CD8-positive, alpha-beta memory T cell (primary cell): ENCODE measurements at regions not wholly inside any gene's neighbourhood (a gene's known extent, or its start where the extent isn't known, plus 50 kb on each side); places are given as distances from the start of the nearest gene placed in this dataset.

Experiments
- CTCF ChIA-PET: fragments of 350-600 bp; sonication (Branson Sonifier 250); formaldehyde crosslinking; loops from one replicate; lab custom pipeline; 2021; ENCODE audit warnings: antibody characterized with exemption; lab: Charles Lee
- POLR2A ChIA-PET: fragments of 350-600 bp; sonication (Branson Sonifier 250); formaldehyde crosslinking; loops from one replicate; lab custom pipeline; 2021; ENCODE audit warnings: antibody characterized with exemption; lab: Charles Lee
- DNase-seq, 5 donors: peaks; one replicate each; pipeline versions ENCODE4 v3.0.0 to v3.0.0-alpha.2; 2020 to 2022; ENCODE audit warnings: mixed read lengths in 1 of 5
- H3K27ac ChIP-seq: one replicate; pipeline ENCODE4 v1.7.0; 2013; ENCODE audit warnings: low read depth, mild to moderate bottlenecking, low read length, moderate library complexity
- H3K27me3 ChIP-seq: 2 replicates; pipeline ENCODE4 v1.7.0; 2013; ENCODE audit warnings: low read length, mild to moderate bottlenecking; ENCODE audit not compliant: insufficient read depth, poor library complexity, severe bottlenecking
- H3K36me3 ChIP-seq: 2 replicates; pipeline ENCODE4 v1.7.0; 2013; ENCODE audit warnings: mild to moderate bottlenecking, low read length, moderate library complexity; ENCODE audit not compliant: insufficient read depth
- H3K4me1 ChIP-seq: 2 replicates; pipeline ENCODE4 v1.7.0; 2013; ENCODE audit warnings: mild to moderate bottlenecking, low read length, moderate library complexity; ENCODE audit not compliant: insufficient read depth
- H3K4me3 ChIP-seq: 2 replicates; pipeline ENCODE4 v1.7.0; 2013; ENCODE audit warnings: mild to moderate bottlenecking, low read length
- H3K9me3 ChIP-seq: 2 replicates; pipeline ENCODE4 v1.7.0; 2013; ENCODE audit warnings: mild to moderate bottlenecking, low read length
- H3K27ac Mint-ChIP-seq, 8 donors: one replicate each; pipeline ENCODE4 v1.8.0; 2020 to 2021; ENCODE audit warnings: mixed read lengths in 8 of 8, mild to moderate bottlenecking in 6 of 8, inconsistent platforms in 3 of 8, moderate library complexity in 3 of 8
- H3K27me3 Mint-ChIP-seq, 2 donors: one replicate each; pipeline ENCODE4 v1.8.0; 2020 to 2021; ENCODE audit warnings: mixed read lengths in 2 of 2, mild to moderate bottlenecking in 1 of 2, moderate library complexity in 1 of 2
- H3K36me3 Mint-ChIP-seq, 3 donors: one replicate each; pipeline ENCODE4 v1.8.0; 2020 to 2021; ENCODE audit warnings: mixed read lengths in 3 of 3, inconsistent platforms in 1 of 3, mild to moderate bottlenecking in 1 of 3
- H3K4me1 Mint-ChIP-seq, 3 donors: one replicate each; pipeline ENCODE4 v1.8.0; 2020 to 2021; ENCODE audit warnings: mixed read lengths in 3 of 3, inconsistent platforms in 1 of 3, mild to moderate bottlenecking in 1 of 3
- H3K4me3 Mint-ChIP-seq, 7 donors: one replicate each; pipeline ENCODE4 v1.8.0; 2020 to 2021; ENCODE audit warnings: mixed read lengths in 7 of 7, mild to moderate bottlenecking in 6 of 7, moderate library complexity in 4 of 7, inconsistent platforms in 2 of 7
- H3K9me3 Mint-ChIP-seq, 5 donors: one replicate each; pipeline ENCODE4 v1.8.0; 2020 to 2022; ENCODE audit warnings: mixed read lengths in 5 of 5, mild to moderate bottlenecking in 3 of 5, moderate library complexity in 2 of 5, inconsistent platforms in 1 of 5

DNA sequence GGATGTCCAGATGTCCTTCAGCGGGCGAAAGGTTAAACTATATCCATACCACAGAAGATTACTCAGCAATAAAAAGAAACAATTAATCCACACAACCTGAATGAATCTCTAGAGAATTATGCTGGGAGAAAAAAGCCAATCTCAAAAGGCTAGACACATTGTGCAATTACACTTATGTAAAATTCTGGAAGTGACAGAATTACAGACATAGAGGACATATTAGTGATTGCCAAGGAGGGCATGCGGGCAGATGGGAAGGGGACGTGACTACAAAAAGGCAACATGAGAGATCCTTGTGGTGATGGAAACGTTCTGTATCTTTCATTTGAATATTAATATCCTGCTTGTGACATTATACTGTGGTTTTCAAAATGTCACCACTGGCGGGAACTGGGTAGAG is 103.5 kb upstream of the BMAL1 start:
- no peak overlapping the region for H3K4me3 ChIP-seq
- H3K27ac Mint-ChIP-seq = no peak overlapping the region
- no peaks in the 10 kb centered on the region for H3K4me1 Mint-ChIP-seq
- no peaks in the 10 kb centered on the region for H3K4me1 ChIP-seq
- H3K36me3 Mint-ChIP-seq = no peaks in the 10 kb centered on the region
- H3K27me3 ChIP-seq = peaks cover 3% of the 10 kb centered on the region
- DNase-seq = no peak
- no peak overlapping the region for H3K27ac ChIP-seq
- no peaks in the 10 kb centered on the region for H3K36me3 ChIP-seq
- no peak overlapping the region for H3K4me3 Mint-ChIP-seq
- ChIA-PET POLR2A (no interaction called here), CTCF (no interaction called here)
- H3K9me3 ChIP-seq = no peaks in the 10 kb centered on the region
- H3K27me3 Mint-ChIP-seq = peaks cover 6 to 29% of the 10 kb centered on the region in 2 donors
- H3K9me3 Mint-ChIP-seq = no peaks in the 10 kb centered on the region

DNA sequence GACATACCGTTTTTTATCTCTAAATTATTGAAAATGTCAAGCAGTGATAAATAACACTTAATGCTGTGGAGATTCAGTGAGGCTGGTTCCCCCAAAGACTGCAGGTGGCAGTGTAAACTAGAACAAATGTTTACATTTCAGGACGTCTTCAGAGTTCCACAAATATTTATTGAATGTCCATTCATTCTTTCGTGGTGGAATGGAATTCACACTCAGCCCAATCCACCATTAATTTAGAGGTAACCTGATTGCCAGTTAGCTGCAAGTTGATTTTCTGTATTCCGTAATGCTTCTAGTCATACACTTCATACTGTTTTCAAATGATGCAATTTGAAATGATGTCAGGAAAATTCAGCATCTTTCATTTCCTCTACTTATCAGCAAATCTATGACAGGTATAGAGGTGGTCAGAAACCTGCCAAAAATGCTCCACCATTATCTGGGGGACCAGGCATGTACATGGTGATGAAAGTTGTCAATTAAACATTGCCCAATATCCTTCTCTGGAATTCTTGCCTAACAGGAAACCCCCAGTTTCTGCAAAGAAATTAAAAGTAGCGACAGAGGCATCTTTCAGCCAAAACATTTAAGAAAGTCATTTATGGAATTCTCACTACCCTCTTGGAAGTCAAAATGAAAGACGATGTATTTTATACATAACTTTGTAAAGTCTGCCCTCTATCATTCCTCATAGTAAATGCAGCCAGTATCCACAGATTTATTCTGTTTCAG is 94.3 kb upstream of the BMAL1 start:
- Mint-ChIP-seq H3K4me3 (peak overlapping the region in 5 of 7 donors; percentile 3 to 47 (median 24)), H3K9me3 (peaks cover 8 to 19% (median 14%) of the 10 kb centered on the region in 5 donors), H3K36me3 (peaks cover 0 to 6% (median 0%) of the 10 kb centered on the region in 3 donors), H3K4me1 (peaks cover 0 to 7% (median 6%) of the 10 kb centered on the region in 3 donors), H3K27ac (no peak overlapping the region), H3K27me3 (peaks cover 11 to 15% of the 10 kb centered on the region in 2 donors)
- POLR2A ChIA-PET = no interaction called here
- H3K27ac ChIP-seq = no peak overlapping the region
- peaks cover 5% of the 10 kb centered on the region for H3K4me1 ChIP-seq
- DNase-seq = no peak
- CTCF ChIA-PET = interaction anchor here (0.6 to 2.4 kb wide), 3 partner anchors 31 to 152 kb away, joined by 3 to 9 read pairs (median 3); no protein-coding TSS in a partner anchor
- H3K4me3 ChIP-seq = no peak overlapping the region
- no peaks in the 10 kb centered on the region for H3K27me3 ChIP-seq
- no peaks in the 10 kb centered on the region for H3K9me3 ChIP-seq
- H3K36me3 ChIP-seq = no peaks in the 10 kb centered on the region

DNA sequence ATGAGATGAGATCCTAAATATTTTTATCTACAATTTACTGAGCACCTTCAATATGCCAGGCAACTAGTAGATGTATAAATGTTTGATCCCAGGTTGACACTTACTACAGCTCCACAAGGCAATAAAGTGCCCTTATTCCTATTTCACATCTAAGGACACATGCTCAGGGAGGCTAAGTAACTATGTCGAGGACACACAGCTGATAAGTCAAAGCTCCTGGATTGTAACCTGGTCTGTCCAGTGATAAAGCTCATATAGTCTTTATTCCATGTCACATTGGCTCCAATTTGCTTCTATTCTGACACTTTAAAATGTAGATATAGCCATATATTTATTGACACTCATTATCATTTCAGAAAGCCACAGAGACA is 93.8 kb upstream of the BMAL1 start:
- Histone ChIP-seq H3K27me3 (no peaks in the 10 kb centered on the region), H3K36me3 (no peaks in the 10 kb centered on the region), H3K27ac (no peak overlapping the region), H3K4me1 (peaks cover 5% of the 10 kb centered on the region), H3K4me3 (no peak overlapping the region), H3K9me3 (no peaks in the 10 kb centered on the region)
- peaks cover 0 to 7% (median 6%) of the 10 kb centered on the region in 3 donors for H3K4me1 Mint-ChIP-seq
- POLR2A ChIA-PET = no interaction called here
- DNase-seq = no peak
- H3K4me3 Mint-ChIP-seq = peak overlapping the region in 2 of 7 donors; percentile 3 to 24
- CTCF ChIA-PET = interaction anchor here (1.1 to 2.4 kb wide), 3 partner anchors 30 to 160 kb away, joined by 3 to 9 read pairs (median 3); no protein-coding TSS in a partner anchor
- peaks cover 0 to 12% (median 0%) of the 10 kb centered on the region in 3 donors for H3K36me3 Mint-ChIP-seq
- peaks cover 13 to 24% (median 19%) of the 10 kb centered on the region in 5 donors for H3K9me3 Mint-ChIP-seq
- H3K27ac Mint-ChIP-seq = no peak overlapping the region
- H3K27me3 Mint-ChIP-seq = peaks cover 11 to 15% of the 10 kb centered on the region in 2 donors

- Histone ChIP-seq H3K9me3 (no peaks in the 10 kb centered on the region), H3K4me3 (no peak overlapping the region), H3K27me3 (no peaks in the 10 kb centered on the region), H3K4me1 (peaks cover 5% of the 10 kb centered on the region), H3K27ac (no peak overlapping the region), H3K36me3 (no peaks in the 10 kb centered on the region)
- no peak for DNase-seq
- H3K27me3 Mint-ChIP-seq = peaks cover 11 to 17% of the 10 kb centered on the region in 2 donors
- H3K4me3 Mint-ChIP-seq = no peak overlapping the region
- peak overlapping the region in 1 of 8 donors; percentile 63 for H3K27ac Mint-ChIP-seq
- H3K36me3 Mint-ChIP-seq = peaks cover 0 to 14% (median 0%) of the 10 kb centered on the region in 3 donors
- ChIA-PET CTCF (interaction anchor here (1.1 to 2.4 kb wide), 3 partner anchors 30 to 159 kb away, joined by 3 to 9 read pairs (median 3); no protein-coding TSS in a partner anchor), POLR2A (no interaction called here)
- H3K4me1 Mint-ChIP-seq = peaks cover 0 to 7% (median 6%) of the 10 kb centered on the region in 3 donors
- H3K9me3 Mint-ChIP-seq = peaks cover 14 to 27% (median 21%) of the 10 kb centered on the region in 5 donors
These were observed 93.2 kb upstream of the BMAL1 start for GRCh38 chr11:13184295-13184794.

- Mint-ChIP-seq H3K9me3 (peaks cover 15 to 29% (median 26%) of the 10 kb centered on the region in 5 donors), H3K4me3 (no peak overlapping the region), H3K27ac (no peak overlapping the region), H3K27me3 (peaks cover 7 to 23% of the 10 kb centered on the region in 2 donors), H3K4me1 (peaks cover 0 to 5% (median 4%) of the 10 kb centered on the region in 3 donors), H3K36me3 (peaks cover 0 to 26% (median 0%) of the 10 kb centered on the region in 3 donors)
- H3K4me3 ChIP-seq = no peak overlapping the region
- POLR2A ChIA-PET = no interaction called here
- CTCF ChIA-PET = no interaction called here
- no peaks in the 10 kb centered on the region for H3K27me3 ChIP-seq
- H3K27ac ChIP-seq = no peak overlapping the region
- no peak for DNase-seq
- H3K4me1 ChIP-seq = peaks cover 4% of the 10 kb centered on the region
- no peaks in the 10 kb centered on the region for H3K36me3 ChIP-seq
- H3K9me3 ChIP-seq = no peaks in the 10 kb centered on the region
These were observed 89.4 kb upstream of the BMAL1 start for GRCh38 chr11:13188179-13188578.

DNA sequence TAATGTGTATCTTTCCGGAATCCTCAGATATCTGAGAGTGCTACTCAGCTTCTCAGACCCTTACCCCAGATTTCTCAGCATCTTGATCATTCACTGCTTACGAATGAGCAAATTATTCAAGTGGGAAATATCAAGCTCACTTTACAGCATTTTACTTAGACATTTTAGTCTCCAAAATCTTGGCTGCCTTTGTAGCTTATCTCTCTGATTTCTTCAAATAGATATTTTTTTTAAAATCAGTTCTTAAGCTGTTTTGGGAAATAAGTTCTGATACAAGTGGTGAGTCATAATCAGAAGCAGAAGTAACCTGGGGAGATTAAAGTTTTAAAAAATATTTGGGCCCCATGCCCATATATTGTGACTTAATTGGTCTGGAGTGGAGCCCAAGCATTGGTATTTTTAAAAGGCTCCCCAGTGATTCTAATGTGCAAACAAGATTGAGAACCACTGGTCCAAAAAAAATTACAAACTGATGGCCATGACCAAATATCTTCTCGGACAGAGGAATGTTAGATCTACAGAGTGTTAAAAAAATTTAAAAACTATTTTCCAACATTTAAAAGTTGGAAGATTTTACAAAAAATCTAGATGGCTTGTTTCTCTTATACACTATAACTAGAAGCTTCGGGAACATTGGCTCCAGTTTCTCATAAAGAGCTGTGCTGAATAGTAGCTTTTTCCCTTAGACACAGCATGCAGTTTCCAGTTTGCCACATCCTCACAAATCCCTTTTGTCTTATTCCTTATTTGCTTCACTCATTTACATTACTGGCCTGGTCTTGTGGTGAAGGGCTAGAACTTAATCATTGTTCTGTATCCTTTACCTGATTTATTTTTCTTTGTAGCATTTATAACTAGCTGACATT is 87.8 kb upstream of the BMAL1 start:
- Mint-ChIP-seq H3K9me3 (peaks cover 18 to 32% (median 26%) of the 10 kb centered on the region in 5 donors), H3K27ac (no peak overlapping the region), H3K4me1 (no peaks in the 10 kb centered on the region), H3K4me3 (no peak overlapping the region), H3K36me3 (peaks cover 0 to 26% (median 0%) of the 10 kb centered on the region in 3 donors), H3K27me3 (peaks cover 9 to 27% of the 10 kb centered on the region in 2 donors)
- no peak overlapping the region for H3K27ac ChIP-seq
- no peak for DNase-seq
- ChIA-PET POLR2A (no interaction called here), CTCF (interaction anchor here (1.0 kb wide), 1 partner anchor 154 kb away, joined by 3 read pairs; no protein-coding TSS in a partner anchor)
- H3K4me1 ChIP-seq = no peaks in the 10 kb centered on the region
- no peaks in the 10 kb centered on the region for H3K9me3 ChIP-seq
- H3K4me3 ChIP-seq = no peak overlapping the region
- H3K27me3 ChIP-seq = no peaks in the 10 kb centered on the region
- H3K36me3 ChIP-seq = no peaks in the 10 kb centered on the region

GRCh38 chr11:13193613-13194012 is 84.0 kb upstream of the BMAL1 start:
- Mint-ChIP-seq H3K36me3 (peaks cover 0 to 43% (median 0%) of the 10 kb centered on the region in 3 donors), H3K27ac (no peak overlapping the region), H3K9me3 (peaks cover 27 to 38% (median 37%) of the 10 kb centered on the region in 5 donors), H3K4me3 (no peak overlapping the region), H3K27me3 (peaks cover 12 to 39% of the 10 kb centered on the region in 2 donors), H3K4me1 (no peaks in the 10 kb centered on the region)
- Histone ChIP-seq H3K36me3 (no peaks in the 10 kb centered on the region), H3K9me3 (no peaks in the 10 kb centered on the region), H3K27ac (no peak overlapping the region), H3K4me1 (no peaks in the 10 kb centered on the region), H3K27me3 (no peaks in the 10 kb centered on the region), H3K4me3 (no peak overlapping the region)
- CTCF ChIA-PET = no interaction called here
- POLR2A ChIA-PET = no interaction called here
- no peak for DNase-seq
